Stomach (tissue), 4 donors: ENCODE measurements at regions not wholly inside any gene's neighbourhood (a gene's known extent, or its start where the extent isn't known, plus 50 kb on each side); places are given as distances from the start of the nearest gene placed in this dataset.
"Not testable (repeated sequence)": the region's sequence is repeated elsewhere in the genome, so short reads cannot be mapped to it uniquely, and the experiment has no call there.

ENCODE experiments used
- POLR2A ChIP-seq, 4 donors: fragments of 450-650 bp; IDR thresholded peaks; one replicate each; pipeline ENCODE4 v1.6.1; 2016; ENCODE audit warnings: antibody characterized with exemption in 4 of 4, control low read depth in 2 of 4, mild to moderate bottlenecking in 1 of 4, moderate library complexity in 1 of 4
- TF ChIP-seq, protein P1 (sequence below), 7 experiments: fragments of 450-650 bp in 4 of 7; fragments of 200-600 bp in 3 of 7; sonication (generic) in 3 of 7; IDR thresholded peaks; one replicate each; pipeline ENCODE4 v1.5.1; 2016 to 2019; ENCODE audit warnings: antibody characterized with exemption in 7 of 7, control low read depth in 2 of 7, mild to moderate bottlenecking in 1 of 7

DNA sequence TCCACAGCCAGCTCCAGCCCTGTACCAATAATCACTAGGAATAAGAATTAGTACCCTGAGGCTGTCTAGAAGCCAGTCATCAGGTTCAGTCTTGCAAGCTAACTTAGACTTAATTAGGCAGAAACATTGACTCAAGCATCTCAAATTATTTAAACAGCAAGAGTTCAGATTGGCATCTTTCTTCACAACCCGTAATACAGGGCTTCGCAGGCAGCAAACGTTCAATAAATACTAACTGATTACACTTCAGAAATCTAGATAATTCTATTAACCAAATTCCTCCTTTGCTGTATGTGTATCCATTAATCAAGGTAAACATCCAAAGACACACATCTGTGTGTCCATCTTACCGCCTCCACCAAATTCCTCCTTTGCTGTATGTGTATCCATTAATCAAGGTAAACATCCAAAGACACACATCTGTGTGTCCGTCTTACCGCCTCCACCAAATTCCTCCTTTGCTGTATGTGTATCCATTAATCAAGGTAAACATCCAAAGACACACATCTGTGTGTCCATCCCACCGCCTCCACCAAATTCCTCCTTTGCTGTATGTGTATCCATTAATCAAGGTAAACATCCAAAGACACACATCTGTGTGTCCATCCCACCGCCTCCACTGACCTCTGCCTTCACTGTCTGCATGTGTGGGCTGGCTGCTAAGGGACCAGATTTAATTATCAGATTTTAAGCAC, 158.9 kb downstream of the SUCLG1 start:
- not testable (repeated sequence) for TF ChIP-seq POLR2A (IDR thresholded peaks at IDR 0.05)
- TF ChIP-seq, protein P1, sequence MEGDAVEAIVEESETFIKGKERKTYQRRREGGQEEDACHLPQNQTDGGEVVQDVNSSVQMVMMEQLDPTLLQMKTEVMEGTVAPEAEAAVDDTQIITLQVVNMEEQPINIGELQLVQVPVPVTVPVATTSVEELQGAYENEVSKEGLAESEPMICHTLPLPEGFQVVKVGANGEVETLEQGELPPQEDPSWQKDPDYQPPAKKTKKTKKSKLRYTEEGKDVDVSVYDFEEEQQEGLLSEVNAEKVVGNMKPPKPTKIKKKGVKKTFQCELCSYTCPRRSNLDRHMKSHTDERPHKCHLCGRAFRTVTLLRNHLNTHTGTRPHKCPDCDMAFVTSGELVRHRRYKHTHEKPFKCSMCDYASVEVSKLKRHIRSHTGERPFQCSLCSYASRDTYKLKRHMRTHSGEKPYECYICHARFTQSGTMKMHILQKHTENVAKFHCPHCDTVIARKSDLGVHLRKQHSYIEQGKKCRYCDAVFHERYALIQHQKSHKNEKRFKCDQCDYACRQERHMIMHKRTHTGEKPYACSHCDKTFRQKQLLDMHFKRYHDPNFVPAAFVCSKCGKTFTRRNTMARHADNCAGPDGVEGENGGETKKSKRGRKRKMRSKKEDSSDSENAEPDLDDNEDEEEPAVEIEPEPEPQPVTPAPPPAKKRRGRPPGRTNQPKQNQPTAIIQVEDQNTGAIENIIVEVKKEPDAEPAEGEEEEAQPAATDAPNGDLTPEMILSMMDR (IDR thresholded peaks at IDR 0.05): not testable (repeated sequence)
